Lower leg skin (tissue), 3 donors: ENCODE measurements at regions not wholly inside any gene's neighbourhood (a gene's known extent, or its start where the extent isn't known, plus 50 kb on each side); places are given as distances from the start of the nearest gene placed in this dataset.

ENCODE experiments used
- CTCF ChIP-seq, 3 donors: fragments of 450-650 bp; IDR thresholded peaks; one replicate each; pipeline ENCODE4 v1.5.1; 2016; ENCODE audit warnings: antibody characterized with exemption in 3 of 3, mild to moderate bottlenecking in 3 of 3, moderate library complexity in 2 of 3
- POLR2A ChIP-seq, 2 donors: fragments of 450-650 bp; IDR thresholded peaks; one replicate each; pipeline ENCODE4 v1.6.1; 2016 to 2017; ENCODE audit warnings: antibody characterized with exemption in 2 of 2, mild to moderate bottlenecking in 1 of 2, moderate library complexity in 1 of 2

DNA sequence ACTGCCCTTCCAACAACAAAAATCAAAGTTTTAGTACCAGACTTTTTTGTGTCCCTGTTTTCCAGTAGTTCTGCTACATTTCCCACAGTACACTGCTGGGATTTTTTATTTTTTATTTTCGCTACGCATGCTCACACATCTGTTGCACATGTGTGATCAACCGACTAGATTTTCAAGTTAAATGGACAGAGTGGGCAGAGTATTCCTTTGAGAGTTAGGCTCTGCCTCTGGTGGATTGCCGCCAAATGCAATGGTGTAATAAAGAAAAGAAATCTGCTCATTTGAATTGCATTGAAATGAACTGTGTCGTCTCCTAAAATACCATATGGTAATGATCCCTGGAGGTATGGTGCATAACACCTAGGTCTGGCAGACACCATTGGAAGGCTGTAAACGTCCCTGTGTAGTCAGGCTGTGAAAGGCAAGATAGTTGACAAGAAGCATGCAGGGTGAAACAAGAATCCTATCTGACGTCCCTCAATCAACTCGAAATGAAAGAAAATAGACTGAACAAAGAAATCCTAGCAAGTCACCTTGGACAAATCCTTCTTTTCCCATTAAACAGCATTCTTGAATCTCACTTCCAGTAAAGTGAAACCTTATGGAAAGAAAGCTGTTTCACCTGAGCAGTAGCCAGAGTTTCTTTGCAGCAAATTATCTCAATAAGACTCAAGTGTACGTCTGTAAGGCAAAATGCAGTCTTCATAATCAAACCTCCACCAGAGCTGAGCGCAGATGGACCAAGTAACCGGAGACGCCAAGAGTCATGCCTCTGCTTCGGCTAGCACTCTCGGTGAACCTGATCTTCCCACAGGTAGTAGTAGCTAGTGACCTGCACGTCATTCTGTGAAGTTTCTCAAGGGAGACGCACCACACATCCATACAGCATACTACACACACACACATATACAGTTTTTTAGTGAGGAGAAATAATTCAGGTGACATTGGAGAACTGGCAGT lies 357.3 kb downstream of the CRPPA start:
- TF ChIP-seq POLR2A (IDR thresholded peaks at IDR 0.05) (no peak), CTCF (IDR thresholded peaks at IDR 0.05) (no peak)
